Daoy (cell line): ENCODE measurements at regions not wholly inside any gene's neighbourhood (a gene's known extent, or its start where the extent isn't known, plus 50 kb on each side); places are given as distances from the start of the nearest gene placed in this dataset.
"Not testable (repeated sequence)": the region's sequence is repeated elsewhere in the genome, so short reads cannot be mapped to it uniquely, and the experiment has no call there.

Source experiments
- DNase-seq: peaks from one replicate; pipeline ENCODE4 v3.0.0-alpha.2; 2015; ENCODE audit warnings: low read depth

- peak; percentile 57 for DNase-seq
Measured at GRCh38 chr17:14552306-14552705, 251.4 kb downstream of the HS3ST3B1 start.

GRCh38 chr17:14547556-14547955 is 246.7 kb downstream of the HS3ST3B1 start:
- DNase-seq: no peak

- DNase-seq: no peak
Measured at GRCh38 chr17:14547016-14547415, 246.1 kb downstream of the HS3ST3B1 start.

GRCh38 chr17:14545156-14545906 is 244.4 kb downstream of the HS3ST3B1 start:
- no peak for DNase-seq

- DNase-seq: no peak
Measured at GRCh38 chr17:14541714-14542113, 240.8 kb downstream of the HS3ST3B1 start.

GRCh38 chr17:14539801-14540200 is 238.9 kb downstream of the HS3ST3B1 start:
- no peak for DNase-seq

- DNase-seq: not testable (repeated sequence)
Measured at GRCh38 chr17:14532242-14532641, 231.4 kb downstream of the HS3ST3B1 start.

- DNase-seq: no peak
Measured at GRCh38 chr17:14525551-14526455, 224.9 kb downstream of the HS3ST3B1 start.

- no peak for DNase-seq
Measured at GRCh38 chr17:14522795-14523387, 222.0 kb downstream of the HS3ST3B1 start.

GRCh38 chr17:14518919-14519318 is 218.0 kb downstream of the HS3ST3B1 start:
- DNase-seq: peak; percentile 51

- DNase-seq: no peak
Measured at GRCh38 chr17:14514973-14515372, 214.1 kb downstream of the HS3ST3B1 start.

- DNase-seq: no peak
Measured at GRCh38 chr17:14513835-14514234, 213.0 kb downstream of the HS3ST3B1 start.

GRCh38 chr17:14510136-14510535 is 209.3 kb downstream of the HS3ST3B1 start:
- peak; percentile 10 for DNase-seq

GRCh38 chr17:14508156-14508555 is 207.3 kb downstream of the HS3ST3B1 start:
- no peak for DNase-seq

GRCh38 chr17:14506364-14506763 is 205.5 kb downstream of the HS3ST3B1 start:
- DNase-seq: no peak

- no peak for DNase-seq
Measured at GRCh38 chr17:14505606-14506005, 204.7 kb downstream of the HS3ST3B1 start.

- DNase-seq: no peak
Measured at GRCh38 chr17:14499976-14500375, 199.1 kb downstream of the HS3ST3B1 start.

GRCh38 chr17:14498812-14499211 is 197.9 kb downstream of the HS3ST3B1 start:
- DNase-seq: no peak

- no peak for DNase-seq
Measured at GRCh38 chr17:14494161-14494560, 193.3 kb downstream of the HS3ST3B1 start.

GRCh38 chr17:14489986-14490385 is 189.1 kb downstream of the HS3ST3B1 start:
- DNase-seq: no peak

GRCh38 chr17:14488958-14489550 is 188.2 kb downstream of the HS3ST3B1 start:
- DNase-seq: no peak

GRCh38 chr17:14487068-14487467 is 186.2 kb downstream of the HS3ST3B1 start:
- DNase-seq: no peak
